HEK293 (cell line): ENCODE measurements at regions not wholly inside any gene's neighbourhood (a gene's known extent, or its start where the extent isn't known, plus 50 kb on each side); places are given as distances from the start of the nearest gene placed in this dataset.

Experiments
- ATF2 ChIP-seq: fragments of 450-650 bp; formaldehyde crosslinking; IDR thresholded peaks from 2 replicates; pipeline ENCODE4 v1.5.1; 2016; ENCODE audit warnings: missing biosample characterization, missing genetic modification characterization, low read depth
- CTCF ChIP-seq: fragments of 450-650 bp; formaldehyde crosslinking; IDR thresholded peaks from 2 replicates; pipeline ENCODE4 v1.5.1; 2016; ENCODE audit warnings: missing biosample characterization, missing genetic modification characterization
- OVOL3 ChIP-seq: fragments of 450-650 bp; formaldehyde crosslinking; IDR thresholded peaks from 2 replicates; pipeline ENCODE4 v1.5.1; 2016; ENCODE audit warnings: missing biosample characterization, missing genetic modification characterization
- PRDM1 ChIP-seq: fragments of 450-650 bp; formaldehyde crosslinking; IDR thresholded peaks from 2 replicates; pipeline ENCODE4; 2016; ENCODE audit warnings: missing biosample characterization, missing genetic modification characterization
- ZFHX2 ChIP-seq: fragments of 450-650 bp; formaldehyde crosslinking; conservative IDR thresholded peaks from 2 replicates; pipeline ENCODE4 v1.5.1; 2016; ENCODE audit warnings: missing biosample characterization, missing genetic modification characterization
- ZNF10 ChIP-seq: fragments of 450-650 bp; formaldehyde crosslinking; IDR thresholded peaks from 2 replicates; pipeline ENCODE4 v1.5.1; 2017; ENCODE audit warnings: missing biosample characterization, missing genetic modification characterization
- ZNF354C ChIP-seq: fragments of 450-650 bp; formaldehyde crosslinking; IDR thresholded peaks from 2 replicates; pipeline ENCODE4 v1.5.1; 2016; ENCODE audit warnings: missing biosample characterization, missing genetic modification characterization, low read depth, borderline replicate concordance
- ZNF394 ChIP-seq: fragments of 450-650 bp; formaldehyde crosslinking; IDR thresholded peaks from 2 replicates; pipeline ENCODE4 v1.5.1; 2016; ENCODE audit warnings: missing biosample characterization, missing genetic modification characterization, mild to moderate bottlenecking, moderate library complexity, borderline replicate concordance
- ZNF830 ChIP-seq: fragments of 450-650 bp; IDR thresholded peaks from 2 replicates; pipeline ENCODE4 v1.5.0; 2018; ENCODE audit warnings: missing biosample characterization, missing genetic modification characterization, low read depth, mild to moderate bottlenecking, moderate library complexity

GRCh38 chr17:63308272-63308671, 137.8 kb downstream of the CYB561 start:
- TF ChIP-seq ZNF354C (tag by site-specific recombination) (no peak), ZNF830 (tag by site-specific recombination) (no peak), ZFHX2 (tag by site-specific recombination) (no peak), CTCF (tag by site-specific recombination) (no peak), ATF2 (tag by site-specific recombination) (no peak), ZNF10 (tag by site-specific recombination) (no peak), OVOL3 (no peak), PRDM1 (tag by site-specific recombination) (no peak), ZNF394 (tag by site-specific recombination) (no peak)
